HG03521 (cell line): ENCODE measurements at regions not wholly inside any gene's neighbourhood (a gene's known extent, or its start where the extent isn't known, plus 50 kb on each side); places are given as distances from the start of the nearest gene placed in this dataset.

Source experiments
- ATAC-seq: cut with Tn5 transposase; IDR thresholded peaks from one replicate; pipeline ENCODE4 v1.9.1; 2021; ENCODE audit warnings: mild to moderate bottlenecking, moderate library complexity; ENCODE audit not compliant: unreplicated experiment

DNA sequence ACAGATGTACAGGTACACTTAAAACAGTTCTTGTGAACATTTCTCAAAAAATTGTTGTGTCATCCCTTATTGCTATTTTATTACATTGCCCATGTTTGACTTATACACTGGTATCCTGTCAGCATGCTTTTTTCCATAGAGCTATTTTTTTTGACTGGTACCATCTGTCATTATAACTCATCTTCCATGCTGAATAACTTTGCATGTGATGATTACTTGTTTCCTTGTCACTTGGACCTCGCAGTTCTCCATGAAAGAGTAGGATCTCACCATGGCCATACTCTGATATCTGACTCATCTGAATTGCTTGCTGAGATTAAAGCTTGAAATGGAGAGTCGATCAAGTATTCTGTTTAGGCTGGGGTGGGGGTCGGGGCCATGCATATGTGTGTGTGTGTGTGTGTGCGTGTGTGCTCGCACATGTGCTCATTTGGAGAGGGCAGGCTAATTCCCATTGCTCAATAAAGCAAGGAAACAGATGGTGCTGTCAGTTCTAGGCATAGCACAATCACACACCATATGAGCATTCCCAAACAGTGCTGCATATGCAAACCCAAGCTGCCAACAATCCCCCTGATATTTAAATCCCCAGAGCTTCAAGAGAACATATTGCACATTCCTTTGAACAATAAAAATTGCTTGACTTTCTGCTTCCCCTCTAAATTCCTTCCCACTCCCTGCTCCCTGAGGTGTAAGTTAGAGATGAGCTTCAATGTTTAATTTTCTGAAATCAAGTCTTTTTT is 62.9 kb downstream of the NHLRC3 start:
- no peak for ATAC-seq

DNA sequence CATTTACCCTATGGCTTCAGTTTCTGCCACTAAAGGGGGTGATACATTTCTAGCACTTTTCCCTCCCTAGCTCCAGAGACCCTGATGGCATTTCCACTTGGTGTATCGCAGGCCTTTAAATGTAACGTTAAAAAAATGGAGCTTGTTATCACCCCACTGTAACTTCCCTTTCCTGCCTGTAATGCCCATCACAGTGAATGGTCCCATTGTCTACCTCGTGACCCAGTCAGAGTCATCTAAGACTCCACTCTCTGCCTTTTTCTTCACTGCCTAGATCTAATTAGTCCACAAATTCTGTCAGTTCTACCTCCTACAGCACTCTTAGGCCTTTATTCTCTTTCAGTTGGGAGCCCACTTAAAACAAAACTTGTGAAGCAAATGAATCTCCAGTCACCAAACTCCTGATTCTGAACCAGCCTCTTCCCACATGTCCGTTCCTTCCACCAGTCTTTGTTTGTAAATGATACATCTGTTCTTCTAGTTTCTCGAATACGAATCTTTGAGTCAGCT is 64.8 kb downstream of the NHLRC3 start:
- ATAC-seq, result no peak

DNA sequence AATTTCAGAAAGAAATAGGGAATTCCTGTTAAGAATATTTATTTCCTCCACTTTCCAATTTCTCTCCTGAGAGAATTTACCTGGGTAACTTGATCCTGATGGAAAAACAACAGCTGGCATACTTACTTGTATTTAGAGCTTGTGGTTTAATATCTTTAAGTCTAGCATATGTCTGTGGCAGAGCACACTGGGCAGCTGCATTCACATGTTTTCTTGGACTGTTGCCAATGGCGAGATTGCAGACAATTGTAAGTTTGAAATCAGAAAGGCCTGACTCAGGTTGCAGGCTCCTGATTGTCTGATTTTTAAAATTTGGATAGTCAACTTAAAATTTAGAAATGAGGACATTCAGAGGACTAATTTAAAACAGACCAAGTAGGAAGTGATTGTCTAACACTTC is 66.9 kb downstream of the NHLRC3 start:
- no peak for ATAC-seq

DNA sequence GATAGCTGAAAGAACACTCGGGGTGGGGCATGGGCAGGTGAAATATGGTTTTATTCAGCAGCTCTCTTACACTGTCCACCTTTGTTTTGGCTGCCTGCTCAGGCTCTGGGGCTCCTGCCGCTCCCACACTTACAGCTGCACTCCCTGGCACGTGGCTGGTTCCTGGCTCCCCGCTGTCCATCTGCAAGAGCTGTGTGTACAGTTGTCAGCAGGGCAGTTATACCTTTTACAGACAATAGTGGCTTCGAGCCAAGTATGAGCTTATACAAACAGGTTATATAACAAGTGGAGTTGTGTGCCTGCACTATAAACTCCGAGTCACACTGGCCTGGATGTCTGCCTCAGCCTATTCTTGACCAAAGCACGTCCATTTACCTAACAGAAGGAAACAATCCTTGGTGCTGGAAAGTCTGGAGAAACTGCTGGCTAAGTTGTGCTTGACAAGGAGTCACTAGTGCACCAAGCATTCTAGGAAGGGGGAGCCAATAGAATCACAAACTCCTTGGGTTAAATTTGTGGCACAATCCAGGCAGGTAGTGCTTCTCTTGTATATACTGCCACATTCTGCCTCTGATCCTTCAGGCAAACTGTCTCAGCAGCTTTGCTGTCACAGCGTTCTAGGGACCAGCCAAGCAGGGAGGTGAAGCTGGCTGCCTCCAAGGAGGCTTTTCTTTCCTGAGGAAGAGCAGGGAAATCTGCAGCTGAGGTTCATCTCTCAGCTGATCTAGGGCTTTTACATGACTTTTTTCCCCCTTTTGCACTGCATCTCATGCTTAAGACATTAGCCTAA is 68.2 kb downstream of the NHLRC3 start:
- no peak for ATAC-seq

DNA sequence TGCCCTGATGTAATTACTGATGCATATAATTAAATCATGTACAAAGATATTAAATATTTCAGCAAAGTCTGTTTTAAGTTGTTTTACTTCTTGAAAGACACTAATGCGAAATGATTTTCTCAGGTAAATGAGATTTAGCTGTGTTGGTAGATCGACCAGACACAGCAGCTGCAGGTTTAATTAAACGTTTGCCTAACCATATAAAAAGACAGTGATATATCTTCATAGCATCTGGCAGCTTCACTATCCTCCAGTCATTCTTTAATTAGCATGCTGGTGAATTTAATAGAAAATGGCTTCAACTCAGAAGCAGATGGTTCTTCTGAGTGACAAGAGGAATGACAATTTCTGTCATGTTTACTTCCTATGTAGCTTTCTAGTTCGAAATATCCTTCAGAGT is 69.3 kb downstream of the NHLRC3 start:
- no peak for ATAC-seq

DNA sequence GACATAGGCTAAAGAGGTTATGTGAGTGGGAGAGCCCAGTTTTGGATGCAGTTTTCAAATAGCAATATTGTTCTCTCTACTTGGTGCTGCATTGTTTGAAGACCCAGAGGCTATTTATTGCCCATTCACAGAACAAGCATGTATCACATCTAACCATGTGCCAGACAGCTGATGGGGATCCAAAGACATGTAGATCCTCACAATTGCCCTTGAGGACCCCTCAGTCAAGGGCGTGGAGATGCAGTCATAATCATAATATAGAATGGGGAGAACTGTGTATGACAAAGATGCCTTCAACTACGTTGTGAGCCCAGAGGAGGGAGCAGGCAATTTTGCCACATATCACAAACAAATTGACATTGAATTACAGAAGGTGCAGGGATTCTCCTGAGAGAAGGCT is 70.5 kb downstream of the NHLRC3 start:
- ATAC-seq, result no peak

DNA sequence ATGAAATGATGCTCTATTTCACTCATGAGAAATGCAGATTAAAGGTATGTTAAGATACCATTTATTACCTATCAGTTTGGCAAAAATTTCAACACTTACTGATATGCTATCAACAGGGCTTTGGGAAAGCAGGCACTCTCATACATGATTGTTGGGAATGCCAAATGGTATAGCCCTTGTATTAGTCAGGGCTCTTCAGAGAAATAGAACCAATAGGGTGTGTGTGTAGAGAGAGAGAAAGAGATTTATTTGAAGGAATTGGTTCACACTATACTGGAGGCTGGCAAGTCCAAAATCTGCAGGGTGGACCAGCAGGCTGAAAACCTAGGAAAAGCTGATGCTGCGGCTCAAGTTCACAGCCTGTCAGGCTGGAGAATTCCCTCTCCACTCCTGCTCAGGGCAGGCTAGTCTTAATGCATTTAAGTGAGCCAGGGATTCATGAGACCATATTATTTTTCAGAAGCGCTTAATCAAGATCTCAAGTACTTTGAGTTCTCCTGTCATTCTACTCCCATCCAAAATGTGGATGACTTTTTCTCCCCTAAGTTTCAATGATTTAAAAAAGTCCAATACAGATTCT is 72.4 kb downstream of the NHLRC3 start:
- no peak for ATAC-seq

DNA sequence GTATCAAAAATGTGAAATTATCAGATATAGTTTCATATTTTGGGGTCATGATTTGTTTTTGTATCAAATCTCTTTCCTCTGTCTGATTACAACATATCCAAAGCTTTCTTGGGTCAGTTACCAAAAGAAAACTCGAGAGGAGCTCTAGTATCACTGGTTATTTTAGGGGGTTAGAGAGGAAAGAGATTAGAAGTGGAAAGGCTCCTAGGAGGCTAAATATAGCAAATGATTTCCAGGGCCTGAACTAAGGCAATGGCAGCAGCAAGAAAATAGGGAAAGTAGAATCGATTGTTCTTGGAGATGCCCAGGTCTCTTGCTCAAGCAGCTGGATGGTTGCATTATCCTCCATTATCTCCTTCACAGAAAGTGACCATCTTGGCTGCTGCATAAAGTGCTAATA is 72.9 kb downstream of the NHLRC3 start:
- no peak for ATAC-seq

DNA sequence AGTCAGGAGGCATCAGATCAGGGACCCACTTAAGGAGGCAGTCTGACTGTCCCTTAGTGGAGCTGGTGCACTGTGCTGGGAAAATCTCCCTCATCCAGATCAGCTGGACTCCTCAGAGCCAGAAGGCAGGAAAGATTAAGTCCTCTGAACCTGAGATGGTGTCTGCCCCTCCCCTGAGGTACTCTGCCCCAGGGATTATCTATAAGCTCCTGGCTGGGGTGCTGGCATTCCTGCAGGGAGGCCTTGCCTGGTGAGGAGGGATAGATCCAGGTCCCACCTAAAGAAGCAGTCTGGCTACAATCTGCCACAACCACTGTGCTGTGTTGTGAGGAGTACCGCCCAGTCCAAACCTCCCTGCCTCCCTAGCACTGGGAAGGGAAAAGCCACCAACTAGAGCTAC is 81.2 kb downstream of the NHLRC3 start:
- no peak for ATAC-seq

DNA sequence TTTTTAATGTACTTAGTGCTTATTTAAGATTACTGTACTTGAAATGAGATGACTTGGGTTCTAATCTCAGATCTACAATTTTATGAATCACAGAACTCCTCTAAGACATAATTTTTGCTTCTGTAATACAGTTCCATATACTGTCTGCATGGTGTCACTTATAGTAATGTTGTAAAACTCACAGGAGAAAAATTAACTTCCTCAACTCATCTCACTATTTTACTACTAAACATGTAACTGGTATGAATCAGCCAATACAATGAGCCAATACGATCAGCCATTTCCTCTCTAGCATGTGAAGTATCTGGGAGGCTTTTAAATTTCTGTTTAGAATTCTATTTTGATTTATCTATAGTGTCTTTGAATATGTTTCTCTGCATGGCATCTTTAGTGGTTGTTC is 85.3 kb downstream of the NHLRC3 start:
- ATAC-seq, result no peak

DNA sequence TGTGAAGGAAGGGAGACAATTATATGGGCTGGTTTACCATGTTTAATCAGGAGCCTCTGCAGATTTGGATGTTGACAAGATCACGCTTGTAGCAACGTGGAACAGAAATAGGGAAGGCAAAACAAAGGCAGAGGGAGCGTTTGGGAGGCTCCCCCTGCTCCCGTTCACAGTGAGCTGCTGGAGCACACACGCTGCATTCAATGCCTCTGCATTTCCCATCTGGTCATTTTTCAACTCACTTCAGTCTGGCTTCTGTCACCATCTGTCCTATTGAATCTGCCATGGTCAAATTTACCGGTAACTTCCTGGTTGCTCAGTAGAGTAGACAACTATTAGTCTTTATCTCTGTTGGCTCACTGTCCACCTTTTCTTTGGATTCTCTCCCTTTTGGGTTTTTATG is 91.0 kb downstream of the NHLRC3 start:
- no peak for ATAC-seq

DNA sequence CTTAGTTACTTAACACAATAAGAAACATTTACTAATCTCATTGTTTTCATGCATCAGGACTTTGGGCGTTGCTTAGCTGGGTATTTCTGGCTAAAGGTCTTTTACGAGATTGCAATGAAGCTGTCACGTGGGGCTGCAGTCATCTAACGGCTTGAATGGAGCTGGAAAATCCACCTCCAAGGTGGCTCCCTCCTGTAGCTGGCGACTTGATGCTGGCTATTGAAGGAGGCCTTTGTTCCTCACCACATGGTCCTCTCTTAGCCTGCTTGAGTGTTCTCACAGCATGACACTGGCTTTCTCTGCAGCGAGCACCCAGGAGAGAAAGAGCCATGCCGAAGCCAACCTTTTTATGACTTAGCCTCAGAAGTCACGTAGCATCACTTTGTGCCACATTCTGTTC is 92.0 kb downstream of the NHLRC3 start:
- ATAC-seq, result no peak

DNA sequence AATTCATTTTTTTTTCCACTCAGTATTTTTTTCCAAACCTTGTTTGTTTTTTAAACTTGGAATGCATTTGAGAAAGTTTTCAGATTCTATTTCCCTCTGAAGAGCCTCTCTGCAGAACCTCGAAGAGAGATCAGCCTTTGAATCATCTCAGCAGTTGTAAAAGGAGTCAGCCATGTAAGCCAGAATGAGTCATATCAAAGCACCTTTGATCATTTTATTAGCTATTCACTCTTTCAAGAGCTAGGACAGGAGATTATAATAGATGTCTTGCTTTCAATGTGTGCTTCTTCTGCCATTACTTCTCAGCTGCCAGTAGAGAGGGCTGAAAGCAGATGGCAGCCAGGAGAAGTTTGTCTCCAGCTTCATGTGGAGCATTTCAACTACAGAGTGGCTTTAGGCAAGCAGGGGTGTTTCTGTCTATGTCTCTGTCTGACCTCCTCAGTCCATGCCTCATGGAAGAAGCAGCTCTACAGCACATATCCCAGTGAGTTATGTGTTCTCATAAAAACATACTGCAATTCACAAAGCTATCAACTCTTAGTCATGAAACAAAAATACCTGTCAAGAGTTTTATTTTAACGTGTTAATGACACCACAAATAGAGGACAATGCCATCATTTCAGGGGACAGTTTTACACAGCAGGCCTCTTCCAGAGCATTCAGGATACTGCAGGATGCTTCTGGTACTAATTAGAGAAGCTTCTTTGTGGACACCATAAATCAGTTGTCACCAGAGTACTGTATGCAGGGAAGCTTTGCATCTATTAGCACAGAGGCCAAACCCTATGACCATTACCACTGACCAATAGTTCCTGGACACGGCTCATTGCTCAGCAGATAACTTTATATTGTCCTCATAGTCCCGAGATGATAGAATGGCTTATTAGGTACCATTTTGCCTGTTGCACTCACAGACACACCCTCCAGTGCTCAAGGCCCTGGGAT is 94.3 kb downstream of the NHLRC3 start:
- no peak for ATAC-seq

DNA sequence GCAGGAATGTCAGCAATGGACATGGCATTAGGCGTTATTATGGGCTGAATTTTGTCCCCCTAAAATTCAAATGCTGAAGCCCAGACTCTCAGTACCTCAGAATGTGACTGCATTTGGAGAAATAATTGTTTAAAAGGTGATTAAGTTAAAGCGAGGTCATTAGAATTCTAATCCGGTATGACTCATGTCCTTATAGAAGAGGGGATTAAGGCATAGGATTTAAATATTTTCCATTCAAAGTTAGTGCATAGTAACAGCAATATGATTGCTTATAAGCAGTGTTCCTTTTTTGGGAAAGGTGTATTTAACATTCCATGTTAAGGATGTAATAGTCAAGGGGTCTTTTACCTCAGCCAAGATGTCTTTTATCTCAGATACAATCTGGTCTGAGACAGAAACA is 95.5 kb downstream of the NHLRC3 start:
- no peak for ATAC-seq

DNA sequence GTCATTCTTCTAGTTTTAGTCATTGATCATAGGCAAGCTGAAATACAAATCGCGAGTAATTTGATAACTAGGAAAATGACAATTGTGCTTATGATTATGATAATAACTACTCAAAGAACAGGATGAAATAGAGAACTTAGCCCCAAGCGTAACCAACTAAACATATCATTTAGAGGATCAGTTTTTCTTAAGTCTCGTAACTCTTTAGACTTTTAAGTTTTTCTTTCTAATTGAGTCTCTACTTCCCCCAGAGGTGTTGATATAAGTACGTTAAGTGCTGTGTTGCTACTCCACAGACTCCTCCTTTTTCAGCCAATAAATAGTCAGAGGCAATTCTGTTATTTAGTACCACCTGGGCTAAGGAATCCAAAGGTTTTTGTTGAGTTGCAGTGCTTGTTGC is 96.3 kb downstream of the NHLRC3 start:
- no peak for ATAC-seq

DNA sequence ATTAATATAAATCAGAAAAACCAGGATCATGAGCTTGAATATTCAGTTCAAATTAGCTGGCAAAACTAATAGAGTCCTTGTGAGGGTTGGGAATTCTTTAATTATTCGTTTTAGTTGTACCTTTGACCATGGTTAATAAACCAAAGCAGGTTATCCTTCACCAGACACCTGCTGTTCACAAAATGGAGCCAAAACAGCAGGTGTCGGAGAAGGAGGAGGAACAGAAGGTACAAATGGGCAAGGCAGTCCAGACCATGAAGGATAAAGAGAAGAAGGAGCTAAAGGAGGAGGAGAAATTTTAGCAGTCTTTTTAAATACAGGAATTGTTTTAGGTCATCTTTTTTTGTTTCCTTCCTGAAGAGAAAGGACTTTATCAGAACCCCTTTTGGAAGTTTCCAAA is 106.1 kb downstream of the NHLRC3 start:
- ATAC-seq, result no peak

DNA sequence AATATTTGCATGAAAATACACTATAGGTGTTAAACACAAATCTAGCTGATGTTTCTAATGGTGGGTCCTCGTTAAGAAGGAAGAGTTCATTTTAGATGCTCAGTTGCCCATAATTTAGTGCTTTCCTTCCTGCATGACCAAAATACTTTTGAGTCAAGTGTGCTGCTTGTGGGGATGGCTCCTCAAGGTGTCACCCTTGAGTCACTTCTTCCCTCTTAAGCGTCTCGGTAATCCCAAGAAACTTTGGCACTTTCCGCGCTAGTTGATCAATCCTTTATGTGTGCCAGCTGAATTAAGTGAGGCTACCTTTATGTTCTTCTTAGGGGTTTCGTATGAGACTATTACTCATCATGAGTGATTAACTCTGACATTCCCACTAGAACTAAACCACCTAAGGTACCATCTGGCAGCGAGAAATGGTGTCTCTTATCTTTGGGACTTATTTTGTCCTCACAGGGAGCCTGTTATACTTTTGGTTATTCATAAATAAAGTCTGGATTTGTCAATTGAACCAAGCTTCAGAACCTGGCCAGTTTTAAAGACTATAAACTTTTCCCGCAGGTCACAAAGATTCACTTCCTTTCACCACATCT is 106.8 kb downstream of the NHLRC3 start:
- no peak for ATAC-seq

DNA sequence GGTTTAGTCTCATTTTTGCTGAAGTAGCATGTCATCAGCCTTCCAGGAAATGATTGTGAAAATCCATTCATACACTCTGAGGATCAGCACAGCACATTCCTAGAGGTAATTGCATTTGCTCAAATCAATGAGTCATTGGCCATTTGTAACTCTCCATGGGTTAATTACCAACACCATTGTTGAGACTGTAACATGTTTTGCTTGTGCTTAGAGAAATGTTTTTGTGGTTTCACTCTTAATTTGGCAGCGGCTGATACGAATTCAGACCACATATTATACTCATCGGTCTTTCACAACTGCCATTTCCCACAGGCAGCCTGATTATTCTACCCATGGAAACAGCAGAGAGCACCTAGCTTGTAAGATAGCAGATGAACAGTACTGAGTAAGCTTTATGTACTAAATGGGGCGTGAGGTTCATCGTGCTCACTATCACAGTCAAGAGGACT is 110.3 kb downstream of the NHLRC3 start:
- ATAC-seq, result no peak

DNA sequence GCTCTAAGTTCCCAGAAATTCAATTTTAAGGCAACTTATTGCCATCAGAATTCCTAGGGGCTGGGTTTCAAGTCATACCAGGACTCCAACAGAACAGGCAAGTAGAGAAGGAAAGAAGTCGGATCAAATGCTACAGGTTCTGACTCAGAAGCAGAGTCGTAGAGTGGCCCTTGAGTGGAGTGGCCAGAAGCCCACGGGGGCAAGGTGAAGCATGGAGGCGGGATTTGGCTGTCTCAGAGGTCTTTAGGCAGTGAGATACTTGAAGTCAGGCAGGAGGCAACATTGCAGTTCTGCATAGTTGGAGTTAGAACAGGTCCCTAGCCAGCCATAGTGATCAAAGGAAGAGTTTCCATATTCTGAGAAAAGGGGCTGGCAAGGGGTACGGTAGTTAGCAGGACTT is 111.6 kb downstream of the NHLRC3 start:
- ATAC-seq, result no peak

DNA sequence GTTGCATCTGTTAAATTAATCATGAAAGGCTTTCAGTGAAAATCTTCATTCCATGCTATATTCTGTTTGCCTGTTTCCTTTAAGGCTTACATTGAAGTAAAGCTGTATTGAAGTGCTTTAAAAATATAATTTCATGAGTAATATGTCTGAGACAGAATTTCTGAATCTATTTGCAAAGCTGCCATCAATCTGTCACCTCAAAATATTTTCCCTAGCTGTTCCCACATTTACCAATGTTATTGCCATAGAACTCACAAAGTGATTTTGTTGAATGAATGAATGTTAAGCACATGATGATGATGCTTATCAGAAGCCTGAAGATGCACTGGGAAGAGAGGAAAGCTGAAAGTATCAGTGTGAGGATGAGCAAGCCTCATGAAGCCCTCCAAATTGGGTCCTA is 115.8 kb downstream of the NHLRC3 start:
- ATAC-seq, result no peak
